ENCODE measurements at regions not wholly inside any gene's neighbourhood (a gene's known extent, or its start where the extent isn't known, plus 50 kb on each side); places are given as distances from the start of the nearest gene placed in this dataset.

DNA sequence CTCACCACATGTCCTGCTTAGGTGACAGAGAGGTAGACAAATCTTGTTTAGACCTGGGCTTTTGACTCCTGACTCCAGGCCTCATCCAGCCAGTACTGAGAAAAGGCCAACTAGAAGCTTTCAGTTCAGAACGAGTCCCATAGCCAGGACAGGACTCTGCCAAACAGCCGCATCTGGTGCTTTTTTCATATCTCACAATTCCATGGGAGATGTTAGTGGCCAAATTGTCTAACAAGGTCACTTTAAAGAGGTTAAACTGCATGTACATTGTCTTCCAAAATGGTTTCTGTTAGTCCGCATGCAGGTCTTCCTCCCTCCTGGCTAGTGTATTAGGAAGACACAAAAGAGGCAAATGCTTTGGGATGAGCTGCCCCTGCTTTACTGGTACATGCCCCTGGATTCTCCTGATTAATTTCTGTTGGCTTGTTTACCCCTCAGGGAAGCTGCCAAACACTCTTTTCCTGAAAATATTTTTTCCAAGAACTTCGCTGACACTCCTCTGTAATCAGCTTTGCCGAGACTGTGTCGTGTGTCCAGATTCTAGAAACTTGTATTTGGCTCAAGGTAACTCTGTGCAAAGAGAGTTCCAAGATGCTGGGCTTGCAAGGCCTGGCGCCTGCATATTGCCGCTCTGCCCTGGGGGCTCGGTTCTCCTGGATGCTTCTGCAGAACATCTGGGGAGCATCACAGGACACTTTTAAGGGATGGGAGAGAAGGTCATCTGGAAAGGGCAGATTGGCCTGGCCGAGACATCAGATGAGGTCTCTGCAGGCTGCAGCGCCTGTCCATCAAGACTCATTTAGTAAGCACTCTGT lies 209.2 kb upstream of the APCDD1 start:
- no peak for TF ChIP-seq CTCF (IDR thresholded peaks at IDR 0.05; ENCODE audit: borderline replicate concordance, extremely low read depth, insufficient read depth)
- Histone ChIP-seq H3K9ac (ENCODE audit: low read length in 3 of 3) (no peak overlapping the region), H3K4me1 (ENCODE audit: control insufficient read depth in 2 of 3, insufficient read depth in 2 of 3, low read depth in 1 of 3, low read length in 3 of 3) (peaks cover 0 to 7% (median 0%) of the 10 kb centered on the region in 3 donors), H3K4me3 (ENCODE audit: low read length in 3 of 3) (no peak overlapping the region), H3K36me3 (ENCODE audit: control insufficient read depth in 2 of 3, insufficient read depth in 3 of 3, low read length in 3 of 3) (no peaks in the 10 kb centered on the region), H3K27me3 (ENCODE audit: control insufficient read depth, insufficient read depth, low read length) (no peaks in the 10 kb centered on the region), H3K27ac (ENCODE audit: low read depth in 2 of 2, low read length in 2 of 2) (no peak overlapping the region), H3K9me3 (ENCODE audit: control insufficient read depth in 2 of 3, insufficient read depth in 1 of 3, low read length in 3 of 3) (no peaks in the 10 kb centered on the region)
- intact Hi-C loops (cut with DNase I), result no loop called here
- FAIRE-seq, result no peak
- peak in 1 of 5 donors; percentile 29 for DNase-seq

DNA sequence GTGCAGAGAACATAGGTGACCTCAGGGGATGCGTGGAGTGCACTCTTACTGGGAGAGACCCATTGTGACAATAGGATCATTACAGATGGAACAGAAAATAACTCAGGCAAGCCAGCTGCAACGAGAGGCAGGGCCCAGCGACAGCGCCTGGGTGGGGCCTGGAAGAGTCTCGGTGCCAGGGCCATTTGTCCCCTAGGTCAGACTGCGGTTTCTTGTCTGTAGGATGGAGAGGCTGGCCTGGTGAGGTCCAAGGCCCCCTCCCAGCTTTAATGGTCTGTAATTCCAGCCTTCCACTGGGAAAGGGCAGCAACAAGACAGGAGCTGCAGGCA lies 208.6 kb upstream of the APCDD1 start:
- no peak overlapping the region for H3K27ac ChIP-seq (ENCODE audit: low read depth in 2 of 2, low read length in 2 of 2)
- H3K9ac ChIP-seq (ENCODE audit: low read length in 3 of 3), result no peak overlapping the region
- DNase-seq, result no peak
- H3K4me1 ChIP-seq (ENCODE audit: control insufficient read depth in 2 of 3, insufficient read depth in 2 of 3, low read depth in 1 of 3, low read length in 3 of 3), result peaks cover 0 to 7% (median 0%) of the 10 kb centered on the region in 3 donors
- no peak for TF ChIP-seq CTCF (IDR thresholded peaks at IDR 0.05; ENCODE audit: borderline replicate concordance, extremely low read depth, insufficient read depth)
- H3K9me3 ChIP-seq (ENCODE audit: control insufficient read depth in 2 of 3, insufficient read depth in 1 of 3, low read length in 3 of 3), result no peaks in the 10 kb centered on the region
- H3K4me3 ChIP-seq (ENCODE audit: low read length in 3 of 3), result no peak overlapping the region
- H3K36me3 ChIP-seq (ENCODE audit: control insufficient read depth in 2 of 3, insufficient read depth in 3 of 3, low read length in 3 of 3), result no peaks in the 10 kb centered on the region
- no peaks in the 10 kb centered on the region for H3K27me3 ChIP-seq (ENCODE audit: control insufficient read depth, insufficient read depth, low read length)
- no peak for FAIRE-seq
- intact Hi-C loops (cut with DNase I), result no loop called here

- DNase-seq, result peak in 4 of 5 donors; percentile 54 to 85 (median 62)
- no peak overlapping the region for H3K4me3 ChIP-seq (ENCODE audit: low read length in 3 of 3)
- no peak for FAIRE-seq
These were observed 207.3 kb upstream of the APCDD1 start for GRCh38 chr18:10247021-10247741.

More at GRCh38 chr18:10247021-10247741, 207.3 kb upstream of the APCDD1 start:
- H3K27ac ChIP-seq (ENCODE audit: low read depth in 2 of 2, low read length in 2 of 2), result no peak overlapping the region
- no peaks in the 10 kb centered on the region for H3K36me3 ChIP-seq (ENCODE audit: control insufficient read depth in 2 of 3, insufficient read depth in 3 of 3, low read length in 3 of 3)
- intact Hi-C loops (cut with DNase I), result no loop called here
- no peak overlapping the region for H3K9ac ChIP-seq (ENCODE audit: low read length in 3 of 3)
- H3K9me3 ChIP-seq (ENCODE audit: control insufficient read depth in 2 of 3, insufficient read depth in 1 of 3, low read length in 3 of 3), result no peaks in the 10 kb centered on the region
- H3K27me3 ChIP-seq (ENCODE audit: control insufficient read depth, insufficient read depth, low read length), result no peaks in the 10 kb centered on the region
- no peak for TF ChIP-seq CTCF (IDR thresholded peaks at IDR 0.05; ENCODE audit: borderline replicate concordance, extremely low read depth, insufficient read depth)
- no peaks in the 10 kb centered on the region for H3K4me1 ChIP-seq (ENCODE audit: control insufficient read depth in 2 of 3, insufficient read depth in 2 of 3, low read depth in 1 of 3, low read length in 3 of 3)

Data from kidney (tissue), 13 donors.